C1 segment of cervical spinal cord (tissue), 14 donors: ENCODE measurements at regions not wholly inside any gene's neighbourhood (a gene's known extent, or its start where the extent isn't known, plus 50 kb on each side); places are given as distances from the start of the nearest gene placed in this dataset.
"Not testable (repeated sequence)": the region's sequence is repeated elsewhere in the genome, so short reads cannot be mapped to it uniquely, and the experiment has no call there.

Experiments
- DNase-seq, 14 donors: peaks; one replicate each; lab custom pipeline; 2025; lab: John Stamatoyannopoulos, UW

DNA sequence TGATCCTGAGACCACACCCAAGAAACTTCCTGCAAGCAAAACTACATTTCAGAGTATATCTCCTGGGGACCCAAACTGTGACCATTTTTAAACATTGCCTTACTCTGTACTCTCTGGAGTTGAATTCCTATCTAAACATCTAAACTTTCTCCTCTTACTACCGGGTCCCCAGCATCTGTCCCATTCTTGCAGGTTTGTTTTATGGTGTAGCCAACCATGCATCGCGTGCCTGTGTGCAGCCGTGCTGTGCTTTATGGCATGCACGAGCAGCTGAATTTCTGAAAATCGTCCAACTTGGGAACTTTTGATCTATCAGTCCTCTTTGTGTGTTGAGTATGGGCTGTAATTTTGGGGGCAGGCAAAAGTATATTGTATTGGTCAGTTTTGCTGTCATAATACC is 423.8 kb upstream of the DPP6 start:
- no peak for DNase-seq

DNA sequence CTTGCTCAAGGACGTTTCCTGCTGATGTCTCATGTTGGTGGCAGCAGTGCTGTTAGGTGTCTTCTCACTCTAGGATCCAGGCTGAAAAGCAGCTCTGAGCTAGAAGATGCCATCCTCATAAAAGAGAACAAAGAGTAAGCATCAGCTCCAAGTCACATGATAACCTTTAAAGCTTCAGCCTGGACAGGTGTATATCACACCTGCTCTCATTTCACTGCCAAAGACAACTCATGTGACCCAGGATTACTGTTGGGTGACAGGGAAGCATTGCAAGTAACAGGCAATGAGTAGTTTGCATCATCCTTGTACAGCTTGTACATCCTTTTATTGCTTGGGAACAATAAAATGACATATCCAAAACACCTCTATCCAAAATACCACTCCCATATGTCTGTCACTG is 423.4 kb upstream of the DPP6 start:
- DNase-seq, result peak in 1 of 14 donors; percentile 64

GRCh38 chr7:153638821-153639435 is 413.3 kb upstream of the DPP6 start:
- DNase-seq, result peak in 4 of 14 donors; percentile 2 to 89 (median 26)

DNA sequence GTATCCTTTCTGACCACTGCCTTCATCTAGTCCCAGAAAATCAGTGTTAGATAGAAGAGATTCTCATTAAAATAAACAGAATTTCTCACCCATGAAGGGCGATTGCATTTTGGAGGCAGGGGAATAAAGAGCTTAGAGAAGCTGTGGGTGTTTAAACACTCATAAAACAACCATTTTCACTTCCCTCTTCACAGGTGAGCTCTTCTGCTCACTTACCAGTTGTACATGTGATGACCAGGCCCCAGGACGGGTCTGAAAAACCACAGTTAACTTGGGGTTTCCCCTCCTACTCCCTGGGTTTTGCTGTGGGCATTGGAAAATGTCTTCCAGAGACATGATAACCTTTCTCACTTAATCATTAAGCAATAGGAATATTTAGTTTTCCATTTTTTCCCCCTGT is 411.6 kb upstream of the DPP6 start:
- DNase-seq, result no peak

DNA sequence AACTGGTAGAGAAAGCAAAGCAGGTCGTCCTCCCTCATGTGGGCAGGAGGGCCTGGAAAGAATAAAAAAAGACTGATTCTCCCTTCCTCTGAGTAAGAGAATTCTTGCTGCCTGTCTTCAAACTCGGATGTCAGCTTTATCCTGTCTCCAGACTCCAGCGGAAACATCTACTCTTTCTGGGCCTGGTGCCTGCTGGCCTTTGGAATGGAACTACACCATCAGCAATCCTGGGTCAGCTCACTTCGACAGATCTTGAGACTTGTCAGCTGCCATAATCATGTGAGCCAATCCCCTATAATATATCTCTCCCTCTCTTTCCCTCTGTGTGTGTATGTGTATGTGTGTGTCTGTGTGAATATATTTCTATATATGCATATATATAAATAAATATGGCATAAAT is 411.0 kb upstream of the DPP6 start:
- no peak for DNase-seq

DNA sequence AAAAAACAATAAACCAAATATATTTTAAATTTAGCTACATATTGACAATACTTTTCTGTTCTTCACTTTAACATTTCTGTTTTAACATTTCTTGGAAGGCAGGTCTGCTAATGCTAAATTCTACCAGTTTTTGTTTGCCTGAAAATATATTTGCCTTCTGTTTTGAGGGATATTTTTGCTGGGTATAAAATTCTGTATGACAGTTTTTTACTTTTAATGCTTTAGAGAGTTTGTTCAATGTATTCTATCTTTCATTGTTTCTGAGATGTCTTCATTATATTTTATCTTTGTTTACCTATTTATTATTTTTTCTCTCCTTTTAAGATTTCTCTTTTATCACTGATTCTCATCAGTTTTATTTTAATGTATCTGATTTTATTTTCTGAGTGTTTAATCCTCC is 409.2 kb upstream of the DPP6 start:
- no peak for DNase-seq

- DNase-seq, result no peak
Measured at GRCh38 chr7:153657182-153657800, 394.9 kb upstream of the DPP6 start.

DNA sequence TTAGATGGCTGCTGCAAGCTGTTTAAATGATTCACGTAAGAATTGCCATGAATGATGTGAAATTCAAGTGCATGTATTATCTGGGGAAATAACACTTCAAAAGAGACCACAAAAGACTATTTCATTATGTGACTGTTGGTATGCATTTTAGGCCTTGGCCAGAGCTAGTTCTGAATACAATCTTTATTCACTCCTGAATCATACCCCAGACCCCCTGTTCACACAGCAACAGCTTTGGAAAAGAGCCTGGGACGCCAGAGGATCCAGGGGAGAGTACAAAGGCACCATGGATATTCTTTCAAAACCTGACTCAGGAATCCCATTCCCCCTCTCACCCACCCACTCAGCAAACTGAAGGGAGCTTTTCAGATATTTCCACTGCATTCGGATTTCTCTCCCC is 377.1 kb upstream of the DPP6 start:
- peak in 1 of 14 donors; percentile 3 for DNase-seq

- no peak for DNase-seq
Measured at GRCh38 chr7:153682628-153683027, 369.6 kb upstream of the DPP6 start.

GRCh38 chr7:153696242-153696641 is 356.0 kb upstream of the DPP6 start:
- DNase-seq, result no peak

DNA sequence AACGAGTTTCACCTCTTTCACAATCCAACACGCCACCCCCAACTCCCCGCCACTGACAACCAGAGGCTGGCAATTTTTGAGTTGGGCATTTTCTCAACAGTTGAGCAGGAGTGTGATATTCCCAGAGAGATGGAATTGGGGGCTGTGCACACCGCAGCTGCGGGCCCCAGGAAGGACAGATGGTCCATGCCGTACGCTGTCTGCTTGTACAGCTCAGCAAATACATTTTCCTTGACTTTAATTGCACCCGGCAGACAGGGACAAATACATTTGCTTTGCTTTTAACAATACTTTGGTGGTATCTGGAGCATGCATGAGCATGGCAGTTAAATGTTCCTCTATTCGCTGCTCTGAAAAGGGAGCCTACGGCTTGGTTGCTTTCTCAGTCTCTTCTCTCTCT is 354.2 kb upstream of the DPP6 start:
- DNase-seq, result no peak

- DNase-seq, result no peak
Measured at GRCh38 chr7:153701678-153702077, 350.5 kb upstream of the DPP6 start.

- not testable (repeated sequence) for DNase-seq
Measured at GRCh38 chr7:153723892-153724291, 328.3 kb upstream of the DPP6 start.

GRCh38 chr7:153731504-153731903 is 320.7 kb upstream of the DPP6 start:
- not testable (repeated sequence) for DNase-seq

- DNase-seq, result not testable (repeated sequence)
Measured at GRCh38 chr7:153743434-153743833, 308.8 kb upstream of the DPP6 start.

DNA sequence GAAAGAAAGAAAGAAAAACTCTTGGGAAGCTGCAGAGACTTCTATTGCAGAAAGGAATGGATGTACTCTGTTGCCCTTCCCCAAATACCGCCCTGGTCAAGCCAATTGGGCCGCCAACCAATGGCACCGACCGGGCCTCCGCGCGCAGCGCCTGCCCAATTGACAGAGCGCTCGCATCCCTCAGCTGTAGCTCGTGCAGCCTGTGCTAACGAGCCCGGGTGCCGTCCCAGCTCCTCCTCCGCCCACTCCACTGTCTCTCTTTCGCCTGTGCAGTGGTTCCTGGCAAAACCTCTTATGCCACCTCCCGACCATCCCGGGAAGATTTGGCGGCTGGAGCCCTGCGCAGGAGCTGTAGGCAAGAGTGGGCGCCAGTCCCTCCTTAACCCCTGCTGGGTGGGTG is 304.2 kb upstream of the DPP6 start:
- DNase-seq, result peak in 6 of 14 donors; percentile 2 to 80 (median 9)

GRCh38 chr7:153748885-153749284 is 303.3 kb upstream of the DPP6 start:
- DNase-seq, result peak in 1 of 14 donors; percentile 16

GRCh38 chr7:153765869-153766268 is 286.3 kb upstream of the DPP6 start:
- not testable (repeated sequence) for DNase-seq

GRCh38 chr7:153766926-153767325 is 285.3 kb upstream of the DPP6 start:
- not testable (repeated sequence) for DNase-seq

- DNase-seq, result no peak
Measured at GRCh38 chr7:153772966-153773365, 279.2 kb upstream of the DPP6 start.

DNA sequence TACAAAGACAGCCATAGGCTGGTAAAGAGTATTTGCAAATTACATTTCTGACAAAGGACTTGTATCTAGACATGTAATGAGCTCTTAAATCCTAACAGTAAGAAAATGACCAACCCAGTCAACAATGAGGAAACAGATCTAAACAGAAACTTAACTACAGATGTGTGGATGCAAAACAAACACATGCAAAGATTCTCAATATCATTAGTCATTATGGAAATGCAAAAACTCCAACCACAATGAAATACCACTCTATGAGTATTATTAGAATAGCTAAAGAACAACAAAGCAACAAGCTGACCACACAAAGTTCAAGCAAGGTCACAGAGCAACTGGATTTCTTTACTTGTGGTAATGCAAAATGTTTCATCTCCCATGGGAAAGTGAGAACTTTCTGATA is 275.3 kb upstream of the DPP6 start:
- DNase-seq, result not testable (repeated sequence)

DNA sequence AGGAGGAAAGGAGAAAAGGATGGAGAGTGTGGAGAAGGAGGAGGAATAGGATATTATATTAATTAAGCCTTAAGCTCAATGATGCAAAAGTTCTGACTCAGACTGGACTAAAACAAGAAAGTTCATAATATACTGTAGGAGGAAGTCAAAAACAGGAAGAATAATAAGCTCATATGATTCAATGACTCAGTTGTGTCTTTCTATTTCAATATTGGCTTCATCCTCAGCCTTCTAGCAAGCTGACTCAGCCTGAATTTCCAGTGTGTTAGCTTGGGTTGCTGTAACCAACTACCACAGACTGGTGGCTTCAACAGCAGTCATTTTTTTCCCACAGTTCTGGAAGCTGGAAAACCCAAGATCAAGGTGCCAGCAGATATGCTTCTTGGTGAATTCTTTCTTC is 254.8 kb upstream of the DPP6 start:
- not testable (repeated sequence) for DNase-seq

DNA sequence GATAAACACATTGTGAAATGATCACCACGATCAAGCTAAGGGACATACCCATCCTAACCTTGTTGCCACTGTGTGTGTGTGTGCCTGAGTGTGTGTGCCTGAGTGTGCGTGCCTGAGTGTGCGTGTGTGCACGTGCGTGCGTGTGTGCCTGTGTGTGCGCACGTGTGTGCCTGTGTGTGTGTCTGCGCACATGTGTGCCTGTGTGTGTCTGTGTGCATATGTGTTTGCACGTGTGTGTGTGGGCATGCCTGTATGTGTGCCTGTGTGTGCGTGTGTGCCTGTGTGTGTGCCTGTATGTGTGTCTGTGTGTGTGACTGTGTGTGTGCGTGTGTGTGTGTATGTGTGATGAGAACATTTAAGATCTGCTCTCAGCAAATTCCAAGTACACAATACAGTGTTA is 244.1 kb upstream of the DPP6 start:
- no peak for DNase-seq

DNA sequence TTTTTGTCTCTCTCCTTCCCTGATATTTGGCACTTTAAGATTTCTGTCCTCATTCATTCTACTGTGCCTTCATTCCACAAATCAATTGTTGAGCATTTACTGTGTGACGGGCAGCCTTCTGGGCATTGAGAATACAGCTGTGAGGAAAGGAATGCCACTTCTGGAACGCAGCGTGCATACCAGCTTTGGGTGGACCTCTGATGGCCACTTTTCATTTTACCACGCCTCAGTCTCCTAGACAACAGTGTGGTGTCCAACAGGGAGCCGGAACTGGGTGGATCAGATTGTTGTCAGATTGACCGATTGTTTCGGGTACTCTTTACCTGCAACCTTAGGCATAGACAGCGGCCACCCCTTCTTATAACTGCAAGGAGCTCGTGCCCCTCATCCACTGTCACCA is 222.7 kb upstream of the DPP6 start:
- DNase-seq, result no peak
